Smooth muscle cell (in vitro differentiated cells): ENCODE measurements at regions not wholly inside any gene's neighbourhood (a gene's known extent, or its start where the extent isn't known, plus 50 kb on each side); places are given as distances from the start of the nearest gene placed in this dataset.

Source experiments
- DNase-seq: peaks from one replicate; lab custom pipeline; 2025; ENCODE audit not compliant: unreplicated experiment; lab: John Stamatoyannopoulos, UW
- H2AFZ ChIP-seq: fragments of 200-600 bp; sonication (generic); 2 replicates; pipeline ENCODE4 v1.6.0; 2016; ENCODE audit warnings: antibody characterized with exemption, low read depth, mild to moderate bottlenecking
- H3F3A ChIP-seq: fragments of 200-600 bp; sonication (generic); 2 replicates; pipeline ENCODE4 v1.6.0; 2017; ENCODE audit warnings: antibody characterized with exemption, low read depth
- H3K27ac ChIP-seq: fragments of 200-600 bp; sonication (generic); 2 replicates; pipeline ENCODE4 v1.5.1; 2016; ENCODE audit warnings: low read depth, mild to moderate bottlenecking
- H3K27me3 ChIP-seq: fragments of 200-600 bp; sonication (generic); 2 replicates; pipeline ENCODE4 v1.6.1; 2016; ENCODE audit warnings: low read depth, mild to moderate bottlenecking
- H3K36me3 ChIP-seq: fragments of 200-600 bp; sonication (generic); 2 replicates; pipeline ENCODE4 v1.5.1; 2016; ENCODE audit warnings: low read depth
- H3K4me1 ChIP-seq: fragments of 200-600 bp; sonication (generic); 2 replicates; pipeline ENCODE4 v1.5.1; 2016; ENCODE audit warnings: low read depth
- H3K4me2 ChIP-seq: fragments of 200-600 bp; sonication (generic); 2 replicates; pipeline ENCODE4 v1.6.0; 2016; ENCODE audit warnings: mild to moderate bottlenecking
- H3K4me3 ChIP-seq: fragments of 200-600 bp; sonication (generic); 2 replicates; pipeline ENCODE4 v1.5.1; 2016; ENCODE audit warnings: mild to moderate bottlenecking
- H3K79me2 ChIP-seq: fragments of 200-600 bp; sonication (generic); 2 replicates; pipeline ENCODE4 v1.6.0; 2016; ENCODE audit warnings: low read depth, mild to moderate bottlenecking
- H3K9ac ChIP-seq: fragments of 200-600 bp; sonication (generic); 2 replicates; pipeline ENCODE4 v1.6.0; 2016; ENCODE audit warnings: low read depth
- H3K9me3 ChIP-seq: fragments of 200-600 bp; sonication (generic); replicated peaks from 2 replicates; pipeline ENCODE4 v1.5.1; 2016; ENCODE audit warnings: low read depth
- H4K20me1 ChIP-seq: fragments of 200-600 bp; sonication (generic); 2 replicates; pipeline ENCODE4 v1.6.0; 2016; ENCODE audit warnings: low read depth
- CTCF ChIP-seq: fragments of 200-600 bp; sonication (generic); IDR thresholded peaks from 2 replicates; pipeline ENCODE4 v1.5.1; 2017; ENCODE audit warnings: borderline replicate concordance, mild to moderate bottlenecking, antibody characterized with exemption; ENCODE audit not compliant: insufficient read depth, poor library complexity, severe bottlenecking
- WGBS: methylation state at CpG from one replicate; pipeline ENCODE4 v1.1.7; 2016; ENCODE audit warnings: low lambda C conversion rate; 5-methylcytosine and 5-hydroxymethylcytosine counted together

- no peaks in the 10 kb centered on the region for H3K9me3 ChIP-seq
- TF ChIP-seq CTCF = no peak
- H3K9ac ChIP-seq = no peak overlapping the region
- no peak overlapping the region for H3K4me2 ChIP-seq
- H4K20me1 ChIP-seq = no peaks in the 10 kb centered on the region
- no peaks in the 10 kb centered on the region for H3K36me3 ChIP-seq
- no peak overlapping the region for H3K27ac ChIP-seq
- DNase-seq = no peak
- 93% methylated on average over 16 of the region's 16 CpGs for WGBS
- H3K79me2 ChIP-seq = no peaks in the 10 kb centered on the region
- H3K4me3 ChIP-seq = no peak overlapping the region
- H2AFZ ChIP-seq = no peak overlapping the region
- H3F3A ChIP-seq = no peaks in the 10 kb centered on the region
- no peaks in the 10 kb centered on the region for H3K4me1 ChIP-seq
- no peaks in the 10 kb centered on the region for H3K27me3 ChIP-seq
These were observed 299.9 kb upstream of the IRX2 start for GRCh38 chr5:3051400-3051799.

- no peaks in the 10 kb centered on the region for H3K4me1 ChIP-seq
- H3K27ac ChIP-seq = no peak overlapping the region
- no peaks in the 10 kb centered on the region for H3K9me3 ChIP-seq
- H3K36me3 ChIP-seq = no peaks in the 10 kb centered on the region
- 93% methylated on average over 13 of the region's 13 CpGs for WGBS
- H3F3A ChIP-seq = no peaks in the 10 kb centered on the region
- H3K4me3 ChIP-seq = no peak overlapping the region
- no peaks in the 10 kb centered on the region for H3K79me2 ChIP-seq
- H3K4me2 ChIP-seq = no peak overlapping the region
- H3K27me3 ChIP-seq = no peaks in the 10 kb centered on the region
- no peak overlapping the region for H2AFZ ChIP-seq
- no peak overlapping the region for H3K9ac ChIP-seq
- no peak for DNase-seq
- no peaks in the 10 kb centered on the region for H4K20me1 ChIP-seq
- TF ChIP-seq CTCF = no peak
These were observed 299.4 kb upstream of the IRX2 start for GRCh38 chr5:3050863-3051262.

- Histone ChIP-seq H3K9me3 (no peaks in the 10 kb centered on the region), H3K9ac (no peak overlapping the region), H4K20me1 (no peaks in the 10 kb centered on the region), H3K4me1 (no peaks in the 10 kb centered on the region), H3K27me3 (no peaks in the 10 kb centered on the region), H3K4me2 (no peak overlapping the region), H3K36me3 (no peaks in the 10 kb centered on the region), H2AFZ (no peak overlapping the region), H3K27ac (no peak overlapping the region), H3K79me2 (no peaks in the 10 kb centered on the region), H3K4me3 (no peak overlapping the region), H3F3A (no peaks in the 10 kb centered on the region)
- WGBS = 90% methylated on average over 11 of the region's 11 CpGs
- no peak for TF ChIP-seq CTCF
- no peak for DNase-seq
These were observed 297.8 kb upstream of the IRX2 start for GRCh38 chr5:3049261-3049660.

- TF ChIP-seq CTCF = no peak
- H3K9ac ChIP-seq = no peak overlapping the region
- H3F3A ChIP-seq = no peaks in the 10 kb centered on the region
- WGBS = 89% methylated on average over 7 of the region's 8 CpGs
- H4K20me1 ChIP-seq = no peaks in the 10 kb centered on the region
- H3K27ac ChIP-seq = no peak overlapping the region
- no peak overlapping the region for H3K4me2 ChIP-seq
- no peaks in the 10 kb centered on the region for H3K36me3 ChIP-seq
- no peak for DNase-seq
- H3K27me3 ChIP-seq = no peaks in the 10 kb centered on the region
- no peaks in the 10 kb centered on the region for H3K79me2 ChIP-seq
- H2AFZ ChIP-seq = no peak overlapping the region
- H3K9me3 ChIP-seq = no peaks in the 10 kb centered on the region
- no peak overlapping the region for H3K4me3 ChIP-seq
- H3K4me1 ChIP-seq = no peaks in the 10 kb centered on the region
These were observed 295.8 kb upstream of the IRX2 start for GRCh38 chr5:3047212-3047774.
